GM12891 (cell line): ENCODE measurements at regions not wholly inside any gene's neighbourhood (a gene's known extent, or its start where the extent isn't known, plus 50 kb on each side); places are given as distances from the start of the nearest gene placed in this dataset.
A peak's percentile ranks its signal among the peaks of the same experiment; 100 is the strongest.

ENCODE experiments used
- DNase-seq: peaks from one replicate; pipeline ENCODE4 v3.0.0; 2011; ENCODE audit warnings: low spot score; ENCODE audit not compliant: insufficient read length
- FAIRE-seq: peaks from 2 replicates; lab custom pipeline; 2011; peaks lifted over from hg19 to GRCh38; lab: Jason Lieb, UNC
- PAX5 ChIP-seq: IDR thresholded peaks from 2 replicates; pipeline ENCODE4 v1.6.1; 2011; ENCODE audit warnings: low read length, moderate library complexity, mild to moderate bottlenecking; ENCODE audit not compliant: insufficient read depth, severe bottlenecking
- POLR2A ChIP-seq: IDR thresholded peaks from 2 replicates; pipeline ENCODE4 v1.6.1; 2011; ENCODE audit warnings: low read depth, low read length, control low read depth
- POLR2AphosphoS5 ChIP-seq: IDR thresholded peaks from 2 replicates; pipeline ENCODE4 v1.6.1; 2011; ENCODE audit warnings: low read depth, low read length, control low read depth
- POU2F2 ChIP-seq: IDR thresholded peaks from 2 replicates; pipeline ENCODE4 v1.6.1; 2011; ENCODE audit warnings: low read depth, mild to moderate bottlenecking, control low read depth, low read length, moderate library complexity
- SPI1 ChIP-seq: IDR thresholded peaks from 2 replicates; pipeline ENCODE4 v1.6.1; 2011; ENCODE audit warnings: low read depth, low read length, control low read depth
- TAF1 ChIP-seq: IDR thresholded peaks from 2 replicates; pipeline ENCODE4 v1.6.1; 2011; ENCODE audit warnings: low read depth, low read length, control low read depth

- DNase-seq (no peak), FAIRE-seq (no peak)
- no peak for TF ChIP-seq POLR2A
- TF ChIP-seq POLR2AphosphoS5 = no peak
- TF ChIP-seq TAF1 = no peak
- no peak for TF ChIP-seq SPI1
- no peak for TF ChIP-seq POU2F2
- TF ChIP-seq PAX5 = no peak
Measured at GRCh38 chr22:22050141-22050775, 67.7 kb upstream of the TOP3B start.

- no peak for FAIRE-seq
Measured at GRCh38 chr22:22049684-22050083, 67.1 kb upstream of the TOP3B start.

GRCh38 chr22:22048981-22049531 is 66.5 kb upstream of the TOP3B start:
- no peak for FAIRE-seq
- no peak for DNase-seq
- TF ChIP-seq POLR2AphosphoS5 (no peak), SPI1 (no peak), POLR2A (no peak), PAX5 (no peak), TAF1 (no peak), POU2F2 (no peak)

More at GRCh38 chr22:22049684-22050083, 67.1 kb upstream of the TOP3B start:
- no peak for TF ChIP-seq PAX5
- DNase-seq = no peak

- FAIRE-seq (no peak), DNase-seq (no peak)
- TF ChIP-seq POLR2A (no peak), POU2F2 (no peak)
Measured at GRCh38 chr22:22048318-22048942, 65.8 kb upstream of the TOP3B start.

GRCh38 chr22:22047776-22048175 is 65.2 kb upstream of the TOP3B start:
- FAIRE-seq (peak; percentile 9), DNase-seq (no peak)
- no peak for TF ChIP-seq PAX5

GRCh38 chr22:22047266-22047665 is 64.7 kb upstream of the TOP3B start:
- TF ChIP-seq POU2F2 (0 out of 2 replicates have a peak, but pooled peaks have one; percentile 17), SPI1 (no peak), PAX5 (no peak)
- peak; percentile 86 for FAIRE-seq
- DNase-seq = no peak

- TF ChIP-seq TAF1 = no peak
- no peak for TF ChIP-seq POLR2AphosphoS5
- no peak for TF ChIP-seq POU2F2
- no peak for TF ChIP-seq SPI1
- no peak for TF ChIP-seq POLR2A
- no peak for TF ChIP-seq PAX5
- FAIRE-seq = peak; percentile 87
- DNase-seq = no peak
Measured at GRCh38 chr22:22046370-22046769, 63.8 kb upstream of the TOP3B start.

- no peak for TF ChIP-seq PAX5
- no peak for TF ChIP-seq POLR2A
- TF ChIP-seq TAF1 = no peak
- TF ChIP-seq POU2F2 = no peak
- no peak for TF ChIP-seq POLR2AphosphoS5
- no peak for TF ChIP-seq SPI1
- DNase-seq (no peak), FAIRE-seq (no peak)
Measured at GRCh38 chr22:22045571-22046335, 63.2 kb upstream of the TOP3B start.

GRCh38 chr22:22044153-22044552 is 61.6 kb upstream of the TOP3B start:
- DNase-seq (no peak), FAIRE-seq (peak; percentile 63)
- TF ChIP-seq POLR2A (no peak), POLR2AphosphoS5 (no peak), PAX5 (no peak)

GRCh38 chr22:22043296-22044078 is 60.9 kb upstream of the TOP3B start:
- no peak for DNase-seq

More at GRCh38 chr22:22043296-22044078, 60.9 kb upstream of the TOP3B start:
- no peak for TF ChIP-seq PAX5
- peak; percentile 82 for TF ChIP-seq POLR2AphosphoS5
- peak; percentile 64; the same call in 1 of the 2 replicates for TF ChIP-seq TAF1
- TF ChIP-seq POU2F2 = no peak; the same call in 1 of the 2 replicates
- TF ChIP-seq POLR2A = peak; percentile 85
- TF ChIP-seq SPI1 = peak; percentile 91
- peak; percentile 87 for FAIRE-seq
